GM13976 (cell line): ENCODE measurements at regions not wholly inside any gene's neighbourhood (a gene's known extent, or its start where the extent isn't known, plus 50 kb on each side); places are given as distances from the start of the nearest gene placed in this dataset.
"Not testable (repeated sequence)": the region's sequence is repeated elsewhere in the genome, so short reads cannot be mapped to it uniquely, and the experiment has no call there.

Experiments used
- DNase-seq: peaks from one replicate; pipeline ENCODE4 v3.0.0; 2012; ENCODE audit warnings: low spot score
- CTCF ChIP-seq: IDR thresholded peaks from 2 replicates; pipeline ENCODE4 v1.5.1; 2012; ENCODE audit warnings: borderline replicate concordance, mild to moderate bottlenecking; ENCODE audit not compliant: insufficient read depth; ENCODE audit errors: extremely low read depth, missing control alignments, control extremely low read depth
- in situ Hi-C: fragments of 300-500 bp; cut with MboI; formaldehyde crosslinking; loops from one replicate; pipeline ENCODE4 v1.12.0; 2022; ENCODE audit warnings: low sequenced_read_pairs, mixed read lengths, inconsistent platforms; ENCODE audit not compliant: unreplicated experiment

- in situ Hi-C loops = no loop called here
- no peak for TF ChIP-seq CTCF
- DNase-seq = no peak
Measured at GRCh38 chr22:11613898-11614755, 3913.9 kb upstream of the OR11H1 start.

GRCh38 chr22:11614798-11615433 lies 3913.1 kb upstream of the OR11H1 start:
- DNase-seq, in situ Hi-C loops: not testable (repeated sequence)

- in situ Hi-C loops = no loop called here
- DNase-seq = no peak
- TF ChIP-seq CTCF = no peak
Measured at GRCh38 chr22:11616811-11617210, 3911.2 kb upstream of the OR11H1 start.

- in situ Hi-C loops, DNase-seq: not testable (repeated sequence)
Measured at GRCh38 chr22:11618322-11618662, 3909.7 kb upstream of the OR11H1 start.

GRCh38 chr22:11618688-11619087 lies 3909.3 kb upstream of the OR11H1 start:
- in situ Hi-C loops = not testable (repeated sequence)

GRCh38 chr22:11620921-11621762 lies 3906.8 kb upstream of the OR11H1 start:
- in situ Hi-C loops, DNase-seq: not testable (repeated sequence)

More at GRCh38 chr22:11618688-11619087, 3909.3 kb upstream of the OR11H1 start:
- DNase-seq = not testable (repeated sequence)

GRCh38 chr22:11622774-11623173 lies 3905.2 kb upstream of the OR11H1 start:
- DNase-seq, in situ Hi-C loops: not testable (repeated sequence)

- in situ Hi-C loops, DNase-seq: not testable (repeated sequence)
Measured at GRCh38 chr22:11625711-11626421, 3902.1 kb upstream of the OR11H1 start.

GRCh38 chr22:11626422-11626773 lies 3901.6 kb upstream of the OR11H1 start:
- no peak for DNase-seq
- no peak for TF ChIP-seq CTCF
- in situ Hi-C loops = no loop called here

- DNase-seq, in situ Hi-C loops: not testable (repeated sequence)
Measured at GRCh38 chr22:11627036-11627435, 3901.0 kb upstream of the OR11H1 start.
